ENCODE measurements at regions not wholly inside any gene's neighbourhood (a gene's known extent, or its start where the extent isn't known, plus 50 kb on each side); places are given as distances from the start of the nearest gene placed in this dataset.

GRCh38 chr5:61277190-61277589 lies 54.9 kb upstream of the ZSWIM6 start:
- intact Hi-C loops (cut with DNase I) = no loop called here
- Histone ChIP-seq H3K9me3 (no peaks in the 10 kb centered on the region), H3K4me1 (peaks cover 50% of the 10 kb centered on the region), H3K27ac (peak overlapping the region; percentile 70), H3K4me3 (peak overlapping the region; percentile 15), H3K27me3 (ENCODE audit: low read depth) (no peaks in the 10 kb centered on the region), H3K36me3 (no peaks in the 10 kb centered on the region)
- ATAC-seq (peak in 1 of 2 donors; percentile 28), DNase-seq (no peak)
- TF ChIP-seq CTCF (IDR thresholded peaks at IDR 0.05) = peak; percentile 42

- H3K36me3 ChIP-seq = no peaks in the 10 kb centered on the region
- TF ChIP-seq CTCF (IDR thresholded peaks at IDR 0.05) = no peak
- ATAC-seq (peak; percentile 77 to 79), DNase-seq (peak; percentile 74)
- H3K27me3 ChIP-seq (ENCODE audit: low read depth) = no peaks in the 10 kb centered on the region
- intact Hi-C loops (cut with DNase I) = no loop called here
- peak overlapping the region; percentile 15 for H3K4me3 ChIP-seq
- peak overlapping the region; percentile 70 for H3K27ac ChIP-seq
- H3K9me3 ChIP-seq = no peaks in the 10 kb centered on the region
- peaks cover 50% of the 10 kb centered on the region for H3K4me1 ChIP-seq
These were observed 54.3 kb upstream of the ZSWIM6 start for GRCh38 chr5:61277781-61278180.

GRCh38 chr5:61279725-61280124 lies 52.3 kb upstream of the ZSWIM6 start:
- ATAC-seq = no peak
- Histone ChIP-seq H3K9me3 (no peaks in the 10 kb centered on the region), H3K4me1 (peaks cover 39% of the 10 kb centered on the region), H3K36me3 (no peaks in the 10 kb centered on the region), H3K27me3 (ENCODE audit: low read depth) (no peaks in the 10 kb centered on the region), H3K27ac (no peak overlapping the region), H3K4me3 (no peak overlapping the region)
- no peak for DNase-seq
- intact Hi-C loops (cut with DNase I) = no loop called here
- no peak for TF ChIP-seq CTCF (IDR thresholded peaks at IDR 0.05)

- ATAC-seq = peak; percentile 57 to 79
- H3K4me1 ChIP-seq = peaks cover 35% of the 10 kb centered on the region
- intact Hi-C loops (cut with DNase I) = no loop called here
These were observed 51.9 kb upstream of the ZSWIM6 start for GRCh38 chr5:61280205-61280604.

GRCh38 chr5:61280761-61281427 lies 51.2 kb upstream of the ZSWIM6 start:
- ATAC-seq (peak; percentile 30 to 50), DNase-seq (no peak)
- H3K4me3 ChIP-seq = no peak overlapping the region
- no peaks in the 10 kb centered on the region for H3K36me3 ChIP-seq
- H3K27ac ChIP-seq = no peak overlapping the region
- intact Hi-C loops (cut with DNase I) = no loop called here
- H3K4me1 ChIP-seq = peaks cover 30% of the 10 kb centered on the region
- no peaks in the 10 kb centered on the region for H3K9me3 ChIP-seq
- no peaks in the 10 kb centered on the region for H3K27me3 ChIP-seq (ENCODE audit: low read depth)
- TF ChIP-seq CTCF (IDR thresholded peaks at IDR 0.05) = no peak

More at GRCh38 chr5:61280205-61280604, 51.9 kb upstream of the ZSWIM6 start:
- Histone ChIP-seq H3K27me3 (ENCODE audit: low read depth) (no peaks in the 10 kb centered on the region), H3K36me3 (no peaks in the 10 kb centered on the region), H3K9me3 (no peaks in the 10 kb centered on the region), H3K4me3 (no peak overlapping the region), H3K27ac (no peak overlapping the region)
- DNase-seq = no peak
- no peak for TF ChIP-seq CTCF (IDR thresholded peaks at IDR 0.05)
